ENCODE measurements at regions not wholly inside any gene's neighbourhood (a gene's known extent, or its start where the extent isn't known, plus 50 kb on each side); places are given as distances from the start of the nearest gene placed in this dataset.
A peak's percentile ranks its signal among the peaks of the same experiment; 100 is the strongest.

DNA sequence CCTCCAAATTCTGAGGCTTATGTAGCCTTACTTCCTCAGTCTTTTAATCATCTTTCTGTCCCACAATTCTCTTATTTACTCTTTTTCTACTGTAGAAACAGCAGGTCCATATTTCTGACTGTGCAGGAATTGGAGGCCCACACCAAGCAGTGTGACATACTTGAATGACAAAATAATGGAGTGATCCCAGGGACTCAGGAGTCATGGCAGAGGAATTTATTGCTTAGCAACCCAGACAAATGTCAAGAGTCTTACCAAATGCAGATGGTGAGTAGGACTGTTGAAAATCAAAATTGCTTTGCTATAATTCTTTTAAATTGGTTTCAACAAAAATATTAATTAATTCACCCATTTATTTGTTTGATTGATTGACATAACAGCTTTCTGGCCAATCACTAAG is 59.9 kb downstream of the HTR1B start:
- DNase-seq = no peak

DNA sequence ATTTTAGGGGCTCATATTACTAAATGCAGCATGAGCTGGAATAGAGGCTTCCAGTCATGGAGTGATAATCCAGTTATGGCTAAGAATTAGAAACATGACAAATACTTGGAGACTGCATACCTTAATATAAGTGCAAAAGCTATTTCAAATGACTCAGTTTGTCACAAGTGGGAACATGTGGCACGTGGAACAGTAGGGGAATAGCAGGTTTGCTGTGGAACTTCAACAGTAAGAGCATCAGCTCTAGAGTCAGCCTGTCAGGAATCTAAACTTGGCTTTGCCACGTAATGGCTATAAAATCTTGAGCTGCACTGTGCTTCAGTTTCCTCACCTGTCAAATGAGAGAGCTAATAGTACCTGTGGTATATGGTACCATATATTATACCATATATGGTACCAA is 62.1 kb downstream of the HTR1B start:
- DNase-seq = no peak

- DNase-seq = no peak
These were observed 65.7 kb downstream of the HTR1B start for GRCh38 chr6:77397561-77397960.

GRCh38 chr6:77389402-77389801 is 73.9 kb downstream of the HTR1B start:
- DNase-seq = no peak

DNA sequence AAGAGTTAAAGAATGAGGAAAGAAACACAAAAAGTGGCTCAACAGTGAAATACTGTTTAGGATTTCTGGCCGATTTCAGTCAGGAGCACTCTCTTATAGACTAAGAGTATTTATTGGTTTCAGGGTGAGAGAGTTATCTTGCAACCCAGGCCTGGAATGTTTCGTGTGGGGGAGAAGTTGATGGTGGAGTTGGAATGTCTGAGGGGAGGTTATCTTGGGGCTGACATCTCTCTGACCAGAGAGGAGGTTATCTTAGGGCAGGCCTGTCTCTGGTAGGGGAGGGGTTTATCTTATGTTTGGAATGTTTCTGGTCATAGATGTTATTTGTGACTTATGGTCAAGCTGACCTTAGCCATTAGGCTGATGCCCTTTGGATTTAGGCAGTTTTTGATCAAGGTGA is 80.3 kb downstream of the HTR1B start:
- no peak for DNase-seq

DNA sequence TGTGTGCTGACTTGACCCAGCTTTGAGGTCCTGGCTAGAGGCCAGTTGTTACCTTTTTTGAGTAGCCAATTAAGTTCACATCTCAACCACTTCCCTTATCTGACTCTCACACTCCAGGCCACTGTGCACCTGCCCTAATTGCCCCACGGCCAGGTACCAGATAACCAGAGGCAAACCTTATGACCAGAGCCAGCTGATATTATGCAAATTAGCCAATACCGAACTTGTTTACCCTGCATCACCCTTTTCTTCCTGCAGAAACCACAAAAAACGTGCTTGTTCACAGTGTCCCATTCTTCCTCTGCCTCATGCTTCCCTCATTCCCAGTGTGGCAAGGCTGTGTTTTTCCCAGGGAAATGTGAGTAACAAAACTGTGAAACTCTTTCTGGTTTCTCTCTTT is 89.3 kb downstream of the HTR1B start:
- peak; percentile 18 for DNase-seq

DNA sequence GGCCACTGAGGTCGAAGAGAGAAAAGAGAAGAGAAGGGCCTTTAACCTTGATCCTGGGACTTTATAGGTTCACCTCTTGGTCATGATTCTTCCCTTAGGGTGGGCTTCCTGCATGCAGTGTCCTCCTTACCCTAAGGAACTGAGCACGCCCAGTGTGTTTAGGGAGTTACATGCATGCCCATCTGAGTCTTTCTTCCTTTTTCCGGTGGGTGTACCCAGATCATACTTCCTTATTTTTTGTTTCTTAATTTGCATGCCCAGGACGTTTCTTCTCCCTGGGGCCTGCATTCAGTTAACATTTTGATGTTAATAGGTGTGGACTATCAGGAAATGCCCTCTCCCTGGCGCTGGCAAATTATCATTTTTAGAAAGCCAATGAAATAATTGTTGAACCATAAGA is 91.5 kb downstream of the HTR1B start:
- peak; percentile 32 for DNase-seq

GRCh38 chr6:77368660-77369313 is 94.5 kb downstream of the HTR1B start:
- peak; percentile 72 for DNase-seq

DNA sequence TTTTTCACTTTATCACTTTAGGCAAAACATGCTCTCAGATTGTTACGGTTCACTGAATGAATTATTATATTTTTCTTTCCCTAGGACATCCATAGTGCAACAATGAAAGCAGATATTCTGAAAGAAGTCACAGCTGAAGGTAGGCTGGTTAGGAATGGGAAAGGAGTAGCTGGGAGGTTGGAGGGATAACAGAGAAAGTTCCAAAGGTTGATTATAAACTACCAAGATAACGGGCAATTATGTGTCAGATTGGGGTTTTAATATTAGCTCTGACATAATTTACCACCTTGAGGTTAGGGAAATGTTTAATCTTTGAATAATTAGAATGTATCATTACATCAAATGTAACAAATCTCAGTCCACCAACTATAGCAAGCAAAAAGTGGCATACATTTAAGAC is 96.5 kb downstream of the HTR1B start:
- no peak for DNase-seq

DNA sequence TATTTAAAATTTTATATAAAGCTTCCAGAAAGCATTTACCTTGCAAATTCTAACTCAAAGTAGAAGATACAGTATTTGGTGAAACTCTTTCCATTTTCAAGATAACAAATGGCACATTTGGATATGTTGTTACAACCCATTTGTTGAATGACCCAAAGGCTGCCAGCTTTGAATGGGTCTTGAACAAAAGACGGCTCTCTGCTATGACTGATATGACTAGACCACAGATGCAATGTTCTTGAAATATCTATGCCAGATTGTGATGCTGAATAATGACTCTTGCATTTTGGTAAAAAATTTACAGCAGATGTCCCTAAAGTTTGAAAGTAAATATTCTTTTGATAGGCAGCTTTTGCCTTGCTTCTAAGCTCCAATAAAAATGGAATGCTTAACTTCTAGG is 99.6 kb downstream of the HTR1B start:
- no peak for DNase-seq

DNA sequence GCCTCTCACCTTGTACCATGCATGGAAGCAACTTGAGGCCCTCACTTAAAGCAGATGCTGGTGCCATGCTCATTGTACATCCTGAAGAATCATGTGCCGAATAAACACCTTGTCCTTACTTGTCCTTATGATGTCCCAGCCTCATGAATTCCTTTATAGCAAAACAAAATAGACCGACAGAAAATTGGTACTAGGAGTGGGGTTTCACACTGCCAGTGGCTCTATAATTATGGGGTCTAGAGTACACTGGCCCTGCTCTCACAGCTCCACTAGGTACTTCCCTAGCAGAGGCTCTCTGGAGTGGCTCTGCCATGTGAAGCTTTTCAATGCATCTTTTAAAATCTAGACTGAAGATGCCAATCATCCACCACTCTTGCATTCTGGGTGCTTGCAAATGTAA is 101.2 kb downstream of the HTR1B start:
- no peak for DNase-seq

- DNase-seq = no peak
These were observed 102.3 kb downstream of the HTR1B start for GRCh38 chr6:77361018-77361417.

- no peak for DNase-seq
These were observed 106.5 kb downstream of the HTR1B start for GRCh38 chr6:77356821-77357220.

- no peak for DNase-seq
These were observed 108.7 kb downstream of the HTR1B start for GRCh38 chr6:77354581-77354980.

GRCh38 chr6:77353129-77353528 is 110.2 kb downstream of the HTR1B start:
- no peak for DNase-seq

- DNase-seq = peak; percentile 89
These were observed 122.0 kb downstream of the HTR1B start for GRCh38 chr6:77341058-77341986.

DNA sequence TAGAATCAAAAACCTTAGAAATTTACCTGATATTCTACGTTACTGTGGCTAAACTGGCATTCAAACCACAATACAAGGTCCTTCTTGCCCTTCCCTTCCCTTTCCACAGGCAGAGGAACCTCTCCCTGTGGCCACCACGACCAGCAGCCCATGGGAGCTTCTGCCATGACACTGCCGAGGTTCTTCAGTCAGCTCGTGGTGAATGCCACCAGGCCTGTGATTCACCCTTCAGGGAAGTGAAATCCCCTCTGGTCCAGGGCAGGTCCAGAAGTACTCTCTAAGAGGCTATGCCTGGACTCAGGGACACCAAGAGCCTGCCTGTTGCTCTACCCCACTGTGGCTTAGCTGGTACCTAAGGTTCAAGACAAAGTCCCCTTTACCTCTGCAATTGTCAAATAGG is 123.0 kb downstream of the HTR1B start:
- DNase-seq = no peak

DNA sequence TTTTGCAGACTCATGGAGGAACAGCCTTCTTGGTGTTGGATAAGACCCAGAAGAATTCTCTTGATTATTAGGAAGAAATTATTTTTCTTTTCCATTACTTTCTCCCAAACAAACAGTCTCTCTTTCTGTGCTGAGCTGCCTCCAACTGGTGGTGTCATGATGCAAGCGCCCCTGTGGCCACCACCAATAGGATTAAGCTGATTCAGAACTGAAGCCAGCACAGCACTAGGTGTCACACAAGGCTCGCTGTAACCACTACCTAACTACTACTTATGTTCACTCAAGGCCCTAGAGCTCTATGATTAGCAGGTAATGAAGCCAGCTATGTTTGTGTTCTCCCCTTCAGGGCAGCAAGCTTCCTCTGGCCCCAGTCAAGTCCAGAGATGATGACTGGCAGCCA is 123.4 kb downstream of the HTR1B start:
- DNase-seq = no peak

DNA sequence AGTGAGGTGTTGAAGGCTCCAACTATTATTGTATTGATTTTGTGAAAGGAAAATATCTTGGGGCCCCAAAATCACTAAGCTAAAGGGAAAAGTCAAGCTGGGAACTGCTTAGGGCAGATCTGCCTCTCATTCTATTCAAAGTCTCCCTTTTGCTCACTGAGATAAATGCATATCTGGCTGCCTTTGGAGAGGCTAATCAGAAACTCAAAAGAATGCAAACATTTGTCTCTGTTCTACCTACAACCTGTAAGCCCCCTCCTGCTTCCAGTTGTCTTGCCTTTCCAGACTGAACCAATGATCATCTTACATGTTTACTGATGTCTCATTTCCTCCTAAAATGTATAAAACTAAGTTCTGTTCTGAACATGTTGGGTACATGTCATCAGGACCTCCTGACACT is 125.9 kb downstream of the HTR1B start:
- DNase-seq = no peak

GRCh38 chr6:77334093-77334492 is 129.2 kb downstream of the HTR1B start:
- DNase-seq = no peak

- DNase-seq = no peak
These were observed 130.2 kb downstream of the HTR1B start for GRCh38 chr6:77332915-77333623.

DNA sequence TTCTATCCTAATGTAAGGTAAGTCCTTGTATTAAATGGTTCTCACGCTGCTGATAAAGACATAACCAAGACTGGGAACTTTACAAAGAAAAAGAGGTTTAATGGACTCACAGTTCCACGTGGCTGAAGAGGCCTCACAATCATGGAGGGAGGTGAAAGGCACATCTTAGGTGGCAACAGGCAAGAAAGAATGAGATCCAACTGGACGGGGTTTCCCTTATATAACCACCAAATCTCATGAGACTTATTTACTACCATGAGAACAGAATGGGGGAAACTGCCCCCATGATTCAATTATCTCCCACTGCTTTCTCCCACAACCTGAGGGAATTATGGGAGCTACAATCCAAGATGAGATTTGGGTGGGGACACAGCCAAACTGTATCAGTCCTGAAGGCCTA is 136.6 kb downstream of the HTR1B start:
- no peak for DNase-seq

DNA sequence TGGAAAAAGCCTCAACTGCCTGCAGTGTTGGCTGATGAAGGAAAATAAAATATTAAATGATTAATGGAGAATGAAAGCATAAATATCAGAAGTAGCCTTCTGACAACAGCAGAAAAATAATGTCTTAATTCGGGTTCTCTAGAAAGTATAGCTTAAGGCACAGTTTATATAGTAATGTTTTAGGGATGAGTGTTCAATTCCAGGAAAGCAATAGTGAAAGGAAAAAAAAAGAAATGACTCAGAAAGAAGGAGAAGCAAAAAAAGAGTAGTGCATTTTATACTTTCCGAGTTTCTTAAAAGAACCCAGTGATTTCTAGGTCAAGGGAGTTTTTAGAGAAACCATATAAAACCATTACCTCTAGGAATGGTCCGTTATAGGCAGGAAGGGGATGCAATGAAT is 137.3 kb downstream of the HTR1B start:
- DNase-seq = no peak

DNA sequence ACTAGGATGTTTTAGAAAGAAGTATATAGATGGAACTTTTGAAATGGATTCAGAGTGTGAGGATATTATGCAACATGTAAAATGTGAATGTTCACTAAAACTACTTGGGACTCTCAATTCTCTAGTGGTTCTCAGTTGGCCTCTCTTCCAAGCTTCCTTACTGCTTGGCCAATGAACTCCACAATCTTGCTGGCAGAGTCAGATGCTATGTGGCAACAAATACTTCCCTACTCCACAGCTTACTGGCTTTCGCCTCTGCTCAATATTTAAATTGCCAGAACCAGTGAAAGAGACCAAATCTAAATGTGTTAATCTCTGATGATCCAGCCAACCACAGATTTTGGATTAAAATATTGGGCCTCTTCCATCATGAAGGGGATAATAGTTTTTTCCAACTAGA is 138.4 kb downstream of the HTR1B start:
- DNase-seq = no peak

All from hematopoietic multipotent progenitor cell treated with erythropoietin and hydrocortisone succinate and interleukin-3 and kit ligand, for 4 days (in vitro differentiated cells).